ENCODE measurements at regions not wholly inside any gene's neighbourhood (a gene's known extent, or its start where the extent isn't known, plus 50 kb on each side); places are given as distances from the start of the nearest gene placed in this dataset.

DNA sequence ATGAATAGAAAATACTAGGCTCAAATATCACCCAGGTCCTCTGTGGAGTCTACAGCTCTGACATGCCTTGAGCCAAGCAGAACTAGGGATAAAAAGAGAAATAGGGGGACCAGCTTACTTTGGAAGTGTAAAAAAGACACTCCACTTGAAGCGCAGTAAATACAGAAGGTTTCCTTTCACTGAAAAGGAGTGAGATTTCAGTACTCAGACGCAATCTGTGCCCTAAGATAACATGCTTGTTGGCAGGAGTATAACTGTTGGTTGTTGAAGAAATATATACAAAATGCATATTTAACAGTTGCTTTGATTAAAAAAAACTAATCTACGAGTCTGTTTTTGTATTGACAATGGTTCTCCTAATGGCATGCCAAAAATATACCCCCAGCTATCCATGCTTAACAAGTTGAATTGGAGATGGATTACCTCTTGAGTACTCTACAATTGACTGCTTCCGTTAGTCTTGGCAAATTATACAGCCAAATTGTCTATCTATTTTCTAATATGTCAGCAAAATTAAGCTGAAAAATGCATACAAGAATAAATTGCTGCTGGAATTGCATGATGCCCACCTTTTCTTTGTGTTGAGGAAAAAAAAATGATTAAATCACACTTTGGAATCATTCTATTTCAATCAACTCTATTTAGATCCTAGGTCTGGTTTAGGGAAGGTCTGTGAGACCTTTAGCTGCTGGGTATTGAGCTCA, 91.6 kb downstream of the FAT3 start:
- no peak for DNase-seq
- ATAC-seq: no peak

DNA sequence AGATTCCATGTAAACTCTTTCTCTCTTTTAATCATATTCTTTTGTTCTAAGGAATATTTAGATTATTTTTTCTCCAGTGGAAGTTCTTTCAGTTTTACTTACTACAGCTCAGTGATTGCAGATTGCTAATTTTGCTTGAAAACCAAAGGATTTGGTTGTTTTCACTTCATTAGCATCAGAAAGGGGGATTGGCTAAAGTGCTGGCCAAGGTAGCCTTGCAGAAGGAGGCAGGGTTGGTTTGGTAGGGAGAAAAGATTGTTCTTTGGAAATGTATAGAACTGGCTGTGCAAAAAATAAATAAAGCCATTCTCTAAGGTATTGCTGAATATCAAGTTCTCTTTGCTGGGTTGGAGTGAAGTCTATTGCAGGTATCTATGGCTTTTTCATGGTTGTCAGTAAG, 92.6 kb downstream of the FAT3 start:
- ATAC-seq (no peak), DNase-seq (no peak)
- intact Hi-C loops (cut with DNase I, micrococcal nuclease): no loop called here

More for the DNA sequence above, 91.6 kb downstream of the FAT3 start:
- intact Hi-C loops (cut with DNase I, micrococcal nuclease): no loop called here

DNA sequence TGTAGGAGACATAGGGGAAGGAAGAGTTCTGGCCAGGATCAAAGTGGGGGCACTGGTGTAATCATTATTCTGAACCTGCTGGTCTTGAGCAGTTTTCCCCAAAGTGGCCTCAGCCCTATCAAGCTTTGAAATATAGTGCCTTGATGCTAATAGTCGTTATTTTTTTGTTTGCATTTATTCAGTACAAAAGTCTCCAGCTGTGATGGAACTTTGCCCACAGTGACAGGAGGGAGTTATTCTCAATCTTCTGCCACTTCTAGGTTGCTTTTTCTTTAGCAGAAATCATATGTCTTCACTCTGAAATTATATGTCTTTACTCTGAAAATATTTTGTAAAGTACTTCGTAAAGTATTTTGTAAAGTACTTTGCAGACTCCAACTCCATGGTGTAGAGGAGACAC, 93.1 kb downstream of the FAT3 start:
- DNase-seq: no peak
- ATAC-seq: no peak
- intact Hi-C loops (cut with DNase I, micrococcal nuclease): no loop called here

DNA sequence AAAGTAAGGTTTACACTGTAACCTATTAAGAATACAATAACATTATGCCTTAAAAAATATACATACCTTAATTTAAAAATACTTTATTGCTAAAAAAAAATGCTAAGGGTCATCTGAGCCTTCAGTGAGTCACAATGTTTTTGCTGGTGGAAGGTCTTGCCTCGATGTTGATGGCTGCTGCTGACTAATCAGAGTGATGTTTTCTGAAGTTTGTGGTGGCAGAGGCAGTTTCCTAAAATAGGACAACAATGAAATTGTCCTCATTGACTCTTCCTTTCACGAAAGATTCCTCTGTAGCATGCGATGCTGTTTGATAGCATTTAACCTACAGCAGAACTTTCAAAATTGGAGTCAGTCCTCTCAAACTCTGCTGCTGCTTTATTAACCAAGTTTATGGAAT, 97.6 kb downstream of the FAT3 start:
- no peak for DNase-seq

DNA sequence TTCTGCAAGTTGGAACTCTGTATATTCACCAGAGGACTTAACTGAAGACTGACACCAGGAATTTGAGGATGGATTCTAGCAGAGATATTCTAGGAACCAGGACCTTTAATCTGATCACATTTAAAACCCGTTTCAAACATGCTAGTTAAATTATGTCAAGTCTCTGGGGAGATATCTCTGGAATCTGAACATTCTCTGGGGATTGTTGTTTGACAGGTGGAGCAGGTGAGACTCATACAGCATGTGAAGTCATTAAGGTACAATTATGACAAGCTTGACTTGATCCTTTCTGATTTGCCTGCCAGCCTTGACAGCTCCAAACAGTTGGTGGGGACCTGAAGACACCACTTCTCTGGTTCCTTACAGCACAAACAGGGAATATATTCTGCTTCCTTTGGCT, 100.3 kb downstream of the FAT3 start:
- intact Hi-C loops (cut with DNase I, micrococcal nuclease): no loop called here
- DNase-seq (no peak), ATAC-seq (no peak)

More for the DNA sequence above, 97.6 kb downstream of the FAT3 start:
- no peak for ATAC-seq
- intact Hi-C loops (cut with DNase I, micrococcal nuclease): no loop called here

DNA sequence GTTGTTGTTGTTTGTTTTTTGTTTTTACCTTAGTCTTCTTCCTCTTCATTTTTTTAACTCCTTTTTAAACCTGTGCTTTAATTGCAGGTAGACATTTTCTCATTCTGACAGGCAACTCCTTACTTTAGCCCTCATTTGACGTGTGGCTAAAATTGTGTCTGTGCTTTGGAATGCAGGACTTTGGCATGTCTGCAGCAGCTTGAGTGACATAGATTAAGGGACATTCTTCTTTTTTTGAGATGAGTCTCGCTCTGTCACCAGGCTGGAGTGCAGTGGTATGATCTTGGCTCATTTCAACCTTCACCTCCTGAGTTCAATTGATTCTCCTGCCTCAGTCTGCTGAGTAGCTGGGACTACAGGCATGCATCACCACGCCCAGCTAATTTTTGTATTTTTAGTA, 100.8 kb downstream of the FAT3 start:
- intact Hi-C loops (cut with DNase I, micrococcal nuclease): no loop called here
- DNase-seq: no peak
- ATAC-seq: no peak

DNA sequence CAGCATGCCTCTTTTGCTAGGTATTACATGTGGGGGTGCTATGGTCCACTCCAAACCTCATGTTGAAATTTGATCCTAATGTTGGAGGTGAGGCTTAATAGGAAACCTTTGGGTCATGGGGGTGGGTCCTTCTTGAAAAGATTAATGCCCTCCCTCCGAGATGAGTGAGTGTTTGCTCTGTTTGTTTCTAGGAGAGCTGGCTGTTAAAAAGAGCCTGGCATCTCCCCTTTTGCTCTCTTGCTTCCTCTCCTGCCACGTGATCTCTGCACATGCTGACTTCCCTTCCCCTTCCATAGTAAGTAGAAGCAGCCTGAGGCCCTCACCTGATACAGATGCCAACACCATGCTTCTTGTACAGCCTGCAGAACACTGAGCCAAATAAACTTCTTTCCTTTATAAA, 104.5 kb downstream of the FAT3 start:
- DNase-seq: no peak
- intact Hi-C loops (cut with DNase I, micrococcal nuclease): no loop called here
- no peak for ATAC-seq

DNA sequence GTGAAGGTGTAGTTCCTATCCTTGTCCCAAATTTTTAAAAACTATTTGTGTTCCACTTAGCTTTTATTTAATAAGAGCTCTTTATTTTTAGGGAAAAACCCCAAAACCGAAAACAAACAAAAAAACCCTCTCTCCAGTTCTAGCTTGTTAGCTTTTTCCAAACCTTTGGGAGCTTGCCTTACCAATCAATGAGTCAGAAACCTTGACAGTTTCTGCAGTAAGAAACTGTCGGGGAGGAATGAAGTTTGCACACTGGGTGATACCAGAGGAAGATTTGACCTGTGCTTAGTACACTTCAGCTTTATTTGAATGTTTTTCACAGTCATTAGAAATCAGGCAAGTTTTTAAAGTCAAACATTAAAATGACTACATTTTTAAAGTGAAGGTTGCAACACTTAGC, 105.0 kb downstream of the FAT3 start:
- intact Hi-C loops (cut with DNase I, micrococcal nuclease): no loop called here
- ATAC-seq (no peak), DNase-seq (no peak)

DNA sequence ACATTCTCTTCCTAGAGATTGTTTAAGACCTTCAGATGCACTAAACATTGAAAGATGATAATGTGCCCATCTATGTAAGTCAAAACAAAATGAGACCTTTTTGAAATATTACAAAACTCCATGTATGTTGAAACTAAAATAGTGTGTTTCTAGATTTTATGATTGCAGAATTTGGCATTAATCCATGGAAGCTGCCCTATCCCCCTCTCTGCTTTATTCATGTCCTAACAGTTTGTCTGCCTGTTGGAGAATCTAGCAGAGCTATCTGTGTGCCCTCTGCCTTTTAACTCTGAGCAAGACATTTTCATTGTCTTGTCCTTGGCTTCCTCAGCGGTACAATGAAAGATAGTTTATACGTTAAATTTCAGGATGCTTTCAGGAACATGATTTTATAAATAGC, 105.5 kb downstream of the FAT3 start:
- ATAC-seq (no peak), DNase-seq (no peak)
- intact Hi-C loops (cut with DNase I, micrococcal nuclease): no loop called here

DNA sequence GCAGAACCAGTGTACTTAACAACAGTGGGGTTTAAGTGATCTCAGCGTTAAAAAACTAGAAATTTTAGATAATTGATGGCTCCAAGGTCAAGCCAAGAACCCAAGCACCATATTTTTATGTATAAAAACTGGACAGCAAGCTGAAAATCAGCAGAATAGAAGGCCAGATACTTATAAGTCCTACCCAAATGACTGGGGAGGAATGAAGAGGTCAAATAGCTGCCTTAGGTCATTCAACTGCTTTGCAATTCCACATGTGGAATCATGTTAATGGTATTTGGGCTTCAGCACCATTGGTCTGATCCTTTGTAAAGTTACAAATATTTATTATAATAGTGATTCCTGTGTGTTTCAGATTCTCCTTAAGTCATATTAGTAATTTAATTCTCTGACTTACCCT, 108.4 kb downstream of the FAT3 start:
- intact Hi-C loops (cut with DNase I, micrococcal nuclease): no loop called here
- DNase-seq: no peak
- no peak for ATAC-seq

DNA sequence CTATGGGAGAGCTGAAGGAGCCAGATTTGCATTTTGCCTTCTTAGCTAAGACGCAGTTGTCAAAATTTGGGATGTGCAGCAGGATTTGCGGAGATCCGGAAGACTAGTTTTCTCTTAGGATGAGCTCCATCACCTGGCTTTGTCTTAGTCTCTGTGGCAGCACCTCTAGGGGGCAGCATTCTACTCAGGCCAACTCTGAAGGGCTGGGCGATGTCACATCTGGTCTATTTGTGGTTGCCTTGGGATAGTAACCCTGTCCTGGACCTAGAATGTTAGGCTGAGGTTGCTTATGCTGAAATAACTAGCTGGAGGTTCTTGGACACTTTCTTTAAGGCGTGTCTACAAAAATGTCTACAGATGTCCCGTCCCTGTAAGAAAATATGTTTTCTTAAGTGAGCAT, 116.2 kb downstream of the FAT3 start:
- ATAC-seq (no peak), DNase-seq (peak in 1 of 2 donors; percentile 7)
- intact Hi-C loops (cut with DNase I, micrococcal nuclease): no loop called here

DNA sequence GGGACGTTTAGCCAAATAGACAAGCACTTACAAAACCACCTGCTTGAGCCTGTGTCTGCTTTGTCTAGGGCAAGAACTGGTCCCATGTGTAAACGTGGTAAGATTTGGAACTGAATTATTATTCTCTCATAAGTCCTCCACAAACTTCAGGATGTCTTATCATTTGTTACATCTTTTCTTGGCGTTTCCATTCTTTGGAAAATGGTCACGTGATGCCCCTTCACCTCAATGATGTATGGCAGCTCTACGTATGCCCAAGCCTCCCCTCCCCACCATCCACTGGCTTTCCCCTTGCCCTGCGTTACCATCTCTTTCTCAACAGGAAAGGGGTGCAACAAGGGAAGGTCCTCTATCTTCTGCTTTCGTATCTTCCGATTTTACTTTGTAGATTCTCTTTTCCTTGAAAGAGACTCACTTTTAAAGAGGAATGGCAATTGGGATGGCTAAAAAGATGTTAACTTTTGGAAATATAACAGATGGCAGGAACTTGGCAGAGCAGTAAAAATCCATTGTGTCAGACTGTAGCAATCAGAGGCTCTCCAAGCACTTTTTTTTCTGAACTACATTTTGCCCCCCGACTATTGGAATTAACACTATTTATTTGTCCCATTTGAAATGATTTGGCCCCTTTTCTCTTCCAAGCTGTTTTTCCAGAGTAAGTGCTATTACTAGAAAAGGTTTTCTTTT, 117.6 kb downstream of the FAT3 start:
- ATAC-seq: no peak
- intact Hi-C loops (cut with DNase I, micrococcal nuclease): no loop called here

DNA sequence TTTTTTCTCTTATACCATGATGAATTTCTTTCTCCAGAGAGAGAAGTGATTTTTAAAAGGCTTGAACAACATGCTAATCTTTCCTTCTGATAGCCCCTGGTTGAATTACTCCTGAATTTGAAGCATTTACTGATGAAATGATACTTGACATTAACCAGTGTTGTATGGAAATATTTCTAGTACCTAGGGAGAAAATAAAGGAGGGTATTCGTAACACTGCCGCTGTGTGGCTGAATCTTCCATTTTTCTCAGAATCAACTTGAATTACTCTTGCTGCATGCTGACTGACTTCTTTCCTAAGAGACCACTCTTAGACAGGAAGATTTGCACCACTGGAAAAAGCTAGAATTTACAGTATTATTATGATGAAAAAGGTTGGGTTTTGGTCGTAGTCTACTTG, 118.3 kb downstream of the FAT3 start:
- no peak for DNase-seq
- intact Hi-C loops (cut with DNase I, micrococcal nuclease): no loop called here
- ATAC-seq: no peak

More for the DNA sequence above, 117.6 kb downstream of the FAT3 start:
- no peak for DNase-seq

DNA sequence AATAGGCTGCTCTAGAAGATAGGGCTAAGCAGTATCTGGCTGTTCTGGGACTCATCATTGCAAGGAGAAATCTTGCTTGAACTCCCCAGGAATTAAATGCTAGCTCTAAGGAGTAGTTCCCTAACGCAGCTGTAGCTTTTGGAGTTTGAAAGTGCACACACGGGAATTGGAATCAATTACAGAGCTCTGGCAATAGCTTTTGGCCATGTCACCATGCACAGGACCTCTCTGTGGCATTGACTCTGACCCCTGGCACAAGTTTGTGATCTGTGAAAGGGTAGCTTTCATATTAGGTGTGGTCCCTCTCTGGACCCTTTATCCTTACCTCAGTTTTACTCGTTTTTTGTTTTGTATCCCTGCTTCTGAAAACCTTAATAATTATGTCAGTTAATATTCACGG, 121.6 kb downstream of the FAT3 start:
- DNase-seq (no peak), ATAC-seq (no peak)
- intact Hi-C loops (cut with DNase I, micrococcal nuclease): no loop called here

DNA sequence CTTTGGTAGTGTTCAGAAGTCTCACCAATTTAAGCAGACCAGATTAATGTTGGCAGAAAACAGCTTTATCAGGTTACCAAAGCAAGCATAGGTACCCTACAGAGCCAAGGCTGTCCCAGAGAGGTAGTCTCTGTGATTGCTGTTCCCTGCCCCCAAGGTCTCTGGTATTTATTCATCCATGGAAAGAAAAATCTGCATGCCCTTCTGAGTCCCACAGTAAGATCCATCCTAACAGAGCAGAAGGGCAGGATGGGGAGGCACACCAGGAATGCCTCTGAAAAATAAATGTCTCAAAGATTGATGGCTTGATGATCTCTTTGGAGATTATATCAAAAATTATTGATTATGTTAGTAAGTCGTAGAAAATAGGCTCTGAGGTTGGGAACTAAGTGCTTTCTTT, 122.8 kb downstream of the FAT3 start:
- no peak for ATAC-seq
- intact Hi-C loops (cut with DNase I, micrococcal nuclease): no loop called here
- no peak for DNase-seq

DNA sequence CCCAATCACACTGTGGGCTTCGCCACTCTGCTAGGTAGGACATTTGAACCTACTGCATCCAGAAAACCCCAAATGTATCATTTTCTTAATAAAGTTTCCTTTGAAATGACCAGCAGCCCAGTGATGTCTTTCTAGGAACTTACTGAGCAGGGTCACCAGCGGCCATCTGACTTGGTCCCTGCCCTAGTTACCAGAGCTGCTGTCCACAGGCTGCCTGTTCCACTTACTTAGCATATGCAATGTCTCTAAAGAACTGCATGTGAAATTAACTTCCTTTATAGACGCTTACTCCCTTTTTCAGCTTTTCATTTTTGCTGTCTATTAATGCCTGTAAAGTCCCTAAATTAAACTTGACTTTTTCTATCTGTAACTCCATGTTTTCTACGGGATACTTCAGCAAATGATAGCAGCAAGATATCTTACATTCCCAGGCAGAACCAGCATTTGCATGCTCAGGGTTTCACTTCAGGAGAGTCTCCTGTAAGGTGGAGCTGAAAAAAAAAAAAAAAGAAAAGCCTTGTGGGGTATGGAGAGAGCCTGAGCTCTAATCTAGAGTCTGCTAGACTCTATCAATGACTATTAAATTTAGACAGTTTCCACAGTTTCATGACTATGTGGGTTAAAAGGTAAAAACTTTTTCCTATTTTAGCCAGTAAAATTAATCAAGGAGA, 125.0 kb downstream of the FAT3 start:
- ATAC-seq (no peak), DNase-seq (no peak)
- intact Hi-C loops (cut with DNase I, micrococcal nuclease): no loop called here

DNA sequence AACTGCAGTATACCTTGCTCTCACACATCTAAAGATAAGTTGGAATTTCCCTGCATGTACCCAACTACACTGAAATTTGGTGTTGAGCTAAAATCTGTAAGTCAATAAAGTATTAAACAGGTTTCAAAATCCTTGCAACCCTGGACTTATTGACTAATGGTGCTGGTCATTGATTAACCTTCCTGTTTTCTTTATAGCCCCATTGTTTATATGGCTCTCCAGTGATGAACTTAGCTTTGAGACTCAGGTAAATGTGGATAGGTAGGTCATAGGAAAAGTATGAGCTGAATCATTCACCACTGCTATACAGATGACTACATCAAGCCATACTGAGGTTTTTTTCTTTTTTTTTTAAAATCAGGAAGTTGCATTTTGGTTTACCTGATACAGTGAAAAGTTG, 132.7 kb downstream of the FAT3 start:
- no peak for DNase-seq
- intact Hi-C loops (cut with DNase I, micrococcal nuclease): no loop called here
- ATAC-seq: no peak

DNA sequence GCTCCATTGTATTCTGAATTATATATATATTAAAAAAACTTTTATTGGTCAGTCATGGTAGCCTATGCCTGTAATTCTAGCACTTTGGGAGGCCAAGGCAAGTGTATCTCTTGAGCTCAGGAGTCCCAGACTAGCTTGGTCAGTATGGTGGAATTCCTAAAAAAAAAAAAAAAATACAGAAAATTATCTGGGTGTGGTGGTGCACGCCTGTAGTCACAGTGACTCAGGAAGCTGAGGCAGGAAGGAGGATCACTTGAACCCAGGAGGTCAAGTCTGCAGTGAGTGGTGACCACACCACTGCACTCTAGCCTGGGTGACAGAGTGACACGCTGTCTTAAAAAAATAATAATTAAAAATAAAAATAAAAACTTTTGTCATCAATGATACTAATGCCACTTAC, 133.2 kb downstream of the FAT3 start:
- intact Hi-C loops (cut with DNase I, micrococcal nuclease): no loop called here
- no peak for DNase-seq
- ATAC-seq: no peak

DNA sequence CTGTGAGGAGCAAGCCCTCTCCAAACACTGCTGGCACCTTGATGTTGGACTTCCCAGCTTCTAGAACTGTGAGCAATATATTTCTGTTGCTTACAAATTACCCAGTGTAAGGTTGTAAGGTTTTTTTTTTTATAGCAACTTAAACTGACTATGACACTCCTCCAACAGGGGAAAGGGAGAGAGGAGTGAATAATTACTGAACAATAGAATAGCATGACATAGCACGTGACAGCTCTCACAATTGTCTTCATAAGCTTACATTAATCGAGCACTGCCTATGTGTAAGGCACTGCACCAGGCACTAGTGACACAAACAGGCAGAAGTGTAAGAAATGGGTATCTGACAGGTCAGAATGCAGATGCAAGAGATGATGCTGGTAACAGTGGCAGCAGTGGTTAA, 136.9 kb downstream of the FAT3 start:
- intact Hi-C loops (cut with DNase I, micrococcal nuclease): no loop called here
- ATAC-seq: no peak
- no peak for DNase-seq

DNA sequence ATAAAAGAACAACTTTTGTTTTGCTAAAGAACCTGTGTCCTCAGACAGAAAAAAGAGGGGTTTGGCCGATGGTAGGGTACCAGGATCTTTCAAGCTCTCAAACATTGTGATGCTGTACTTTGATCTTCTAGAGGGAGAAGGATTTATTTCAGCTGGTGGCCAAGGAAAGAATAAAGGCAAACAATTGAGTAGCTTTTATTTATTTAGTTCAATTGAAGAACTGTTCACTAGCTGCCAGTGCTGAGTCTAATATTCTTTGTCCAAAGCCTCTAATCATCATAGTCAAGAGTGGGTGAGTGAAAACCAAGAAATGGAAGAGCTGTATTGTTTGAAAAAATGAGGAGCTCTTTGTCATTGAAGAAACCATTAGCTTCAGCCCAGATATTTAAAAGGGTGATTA, 138.4 kb downstream of the FAT3 start:
- no peak for DNase-seq
- ATAC-seq: no peak
- intact Hi-C loops (cut with DNase I, micrococcal nuclease): no loop called here

Measured in left colon (tissue), 2 donors.